HepG2 (cell line): ENCODE measurements at regions not wholly inside any gene's neighbourhood (a gene's known extent, or its start where the extent isn't known, plus 50 kb on each side); places are given as distances from the start of the nearest gene placed in this dataset.
A peak's percentile ranks its signal among the peaks of the same experiment; 100 is the strongest.

Experiments used
- ATAC-seq: fragments of 200-7000 bp; cut with Tn5 transposase; 3 replicates; pipeline ENCODE4 v1.9.1; 2020; ENCODE audit warnings: mild to moderate bottlenecking, moderate library complexity
- BruUV-seq: library from RNA; stranded (reverse); fragments of 400-500 nt; replicated peaks from 2 replicates; lab custom pipeline; 2021; lab: Mats Ljungman, UMichigan
- CTCF ChIA-PET: fragments of 300-600 bp; formaldehyde crosslinking; extraction: SDS; loops from one replicate; lab custom pipeline; 2021; ENCODE audit warnings: low total read pairs, inconsistent platforms, low intra/inter-chr PET ratio; lab: Yijun Ruan, JAX
- POLR2A ChIA-PET: fragments of 350-600 bp; sonication (Branson Sonifier 250); formaldehyde crosslinking; loops from one replicate; lab custom pipeline; 2020; ENCODE audit warnings: antibody characterized with exemption, inconsistent platforms; lab: Yijun Ruan, JAX
- DNase-seq: peaks from one replicate; pipeline ENCODE4 v3.0.0-alpha.2; 2015; ENCODE audit warnings: low spot score
- FAIRE-seq: peaks from 3 replicates; lab custom pipeline; 2011; peaks lifted over from hg19 to GRCh38; lab: Jason Lieb, UNC
- H2AFZ ChIP-seq: one replicate; pipeline ENCODE4 v1.6.1; 2011; ENCODE audit warnings: low read length, inconsistent platforms
- H3K27ac ChIP-seq: fragments of 300-600 bp; 3 replicates; pipeline ENCODE4 v1.8.0; 2011; ENCODE audit warnings: mixed run types, mild to moderate bottlenecking, mixed read lengths, low read length, inconsistent platforms; ENCODE audit not compliant: insufficient read depth; ENCODE audit errors: extremely low read length
- H3K27me3 ChIP-seq, 2 experiments: fragments of 200-600 bp in 1 of 2; 2 replicates in 1 of 2; 3 replicates in 1 of 2; pipeline versions ENCODE4 v1.6.0 to v1.8.0; 2011; ENCODE audit warnings: low read length in 2 of 2, mild to moderate bottlenecking in 2 of 2, moderate library complexity in 2 of 2, inconsistent platforms in 1 of 2; ENCODE audit not compliant: insufficient read depth in 2 of 2, control insufficient read depth in 1 of 2
- H3K36me3 ChIP-seq, 2 experiments: fragments of 200-600 bp in 1 of 2; replicated peaks in 1 of 2; 2 replicates in 1 of 2; 3 replicates in 1 of 2; pipeline versions ENCODE4 v1.5.1 to v1.8.0; 2011; ENCODE audit warnings: low read length in 2 of 2, inconsistent platforms in 1 of 2; ENCODE audit not compliant: insufficient read depth in 2 of 2, control insufficient read depth in 1 of 2
- H3K4me1 ChIP-seq: 2 replicates; pipeline ENCODE4 v1.5.1; 2012; ENCODE audit warnings: low read length, inconsistent platforms; ENCODE audit not compliant: insufficient read depth
- H3K4me2 ChIP-seq: 2 replicates; pipeline ENCODE4 v1.6.0; 2011; ENCODE audit warnings: low read depth, low read length, inconsistent platforms
- H3K4me3 ChIP-seq, 3 experiments: fragments of 200-600 bp in 1 of 3; sonication (generic), shearing (Covaris generic) in 1 of 3; replicated peaks in 1 of 3; 2 replicates each; pipeline ENCODE4 v1.5.1; 2011 to 2016; ENCODE audit warnings: low read length in 3 of 3, inconsistent platforms in 2 of 3, low read depth in 2 of 3, mild to moderate bottlenecking in 2 of 3, control low read depth in 1 of 3, mixed read lengths in 1 of 3; ENCODE audit not compliant: insufficient read depth in 1 of 3
- H3K79me2 ChIP-seq: one replicate; pipeline ENCODE4 v1.6.1; 2011; ENCODE audit warnings: low read length, inconsistent platforms; ENCODE audit not compliant: insufficient read depth
- H3K9ac ChIP-seq: 2 replicates; pipeline ENCODE4 v1.6.0; 2011; ENCODE audit warnings: mild to moderate bottlenecking, low read depth, low read length, inconsistent platforms; ENCODE audit not compliant: insufficient read depth
- H3K9me3 ChIP-seq: 2 replicates; pipeline ENCODE4 v1.5.1; 2012; ENCODE audit warnings: mild to moderate bottlenecking, low read length
- H4K20me1 ChIP-seq: 2 replicates; pipeline ENCODE4 v1.6.0; 2011; ENCODE audit warnings: inconsistent platforms, mild to moderate bottlenecking, low read length, moderate library complexity; ENCODE audit not compliant: insufficient read depth
- ATF7 ChIP-seq, 2 experiments: fragments of 450-650 bp in 1 of 2; sonication (generic) in 1 of 2; formaldehyde crosslinking in 1 of 2; IDR thresholded peaks; 2 replicates each; pipeline versions ENCODE4 v1.4.0 to v1.6.1; 2016 to 2020; ENCODE audit warnings: antibody characterized with exemption in 1 of 2, mild to moderate bottlenecking in 1 of 2, missing genetic modification reagents in 1 of 2
- CREB1 ChIP-seq, 2 experiments: fragments of 450-650 bp in 1 of 2; IDR thresholded peaks; 2 replicates each; pipeline ENCODE4 v1.6.1; 2016 to 2017; ENCODE audit warnings: control low read depth in 1 of 2, mild to moderate bottlenecking in 1 of 2, missing compliant biosample characterization in 1 of 2, missing genetic modification characterization in 1 of 2
- ZNF609 ChIP-seq: sonication (generic); formaldehyde crosslinking; IDR thresholded peaks from 2 replicates; pipeline ENCODE4 v1.4.0; 2020; ENCODE audit warnings: mild to moderate bottlenecking, missing genetic modification reagents, borderline replicate concordance
- ZNF788 ChIP-seq: sonication (generic); formaldehyde crosslinking; IDR thresholded peaks from 2 replicates; pipeline ENCODE4 v1.5.0; 2020; ENCODE audit warnings: mild to moderate bottlenecking, missing genetic modification reagents, borderline replicate concordance
- WGBS: methylation state at CpG from one replicate; pipeline ENCODE4 v1.1.6; 2017; ENCODE audit warnings: low lambda C conversion rate; 5-methylcytosine and 5-hydroxymethylcytosine counted together
- in situ Hi-C: cut with HindIII; loops from 2 replicates; pipeline ENCODE4 v1.10.0; 2017; ENCODE audit warnings: low pct_unique_long_range_greater_than_20kb; ENCODE audit not compliant: extremely low pct_ligation_motif_present
- intact Hi-C: fragments of 100-400 bp; cut with micrococcal nuclease; formaldehyde crosslinking; loops from one replicate; pipeline ENCODE4 v1.10.0; 2022; ENCODE audit not compliant: unreplicated experiment

GRCh38 chrY:15535131-15535530 lies 1010.8 kb downstream of the NLGN4Y start:
- FAIRE-seq (no peak), ATAC-seq (no peak)
- Histone ChIP-seq H3K9ac (no peak overlapping the region), H2AFZ (no peak overlapping the region), H3K27ac (no peak overlapping the region), H3K79me2 (no peaks in the 10 kb centered on the region), H3K4me2 (no peak overlapping the region), H3K4me1 (no peaks in the 10 kb centered on the region), H3K4me3 (no peak overlapping the region), H3K27me3 (no peaks in the 10 kb centered on the region), H3K36me3 (no peaks in the 10 kb centered on the region)
- CTCF ChIA-PET = no interaction called here
- no TSS peak for BruUV-seq
- TF ChIP-seq ZNF788 (CRISPR knock-in tag) = no peak
- TF ChIP-seq ATF7 (IDR thresholded peaks at IDR 0.05) = peak; percentile 43
- no peak for TF ChIP-seq ATF7 (CRISPR knock-in tag; IDR thresholded peaks at IDR 0.05)
- no peak for TF ChIP-seq ZNF609 (CRISPR knock-in tag)
- 0 out of 2 replicates have a peak, but pooled peaks have one; percentile 4 for TF ChIP-seq CREB1 (IDR thresholded peaks at IDR 0.05)
- no peak for TF ChIP-seq CREB1 (CRISPR knock-in tag; IDR thresholded peaks at IDR 0.05)
- TF ChIP-seq, all 625 proteins: peak for 2
- no peak for DNase-seq
- WGBS = 40% methylated on average over 5 of the region's 5 CpGs
- in situ Hi-C loops (no loop called here), intact Hi-C loops (no loop called here)
- POLR2A ChIA-PET = no interaction called here
- Histone ChIP-seq H3K9me3 (no peaks in the 10 kb centered on the region), H4K20me1 (no peaks in the 10 kb centered on the region)
